ENCODE measurements at regions not wholly inside any gene's neighbourhood (a gene's known extent, or its start where the extent isn't known, plus 50 kb on each side); places are given as distances from the start of the nearest gene placed in this dataset.

- H3K4me3 ChIP-seq = no peak overlapping the region
- H3K9me3 ChIP-seq = no peaks in the 10 kb centered on the region
- FAIRE-seq (no peak), DNase-seq (no peak), ATAC-seq (no peak)
- intact Hi-C loops (cut with DNase I) = no loop called here
- H3K27ac ChIP-seq = no peak overlapping the region
- no peaks in the 10 kb centered on the region for H3K36me3 ChIP-seq
- H3K27me3 ChIP-seq = no peaks in the 10 kb centered on the region
- H3K4me1 ChIP-seq = no peaks in the 10 kb centered on the region
- WGBS, 2 donors = 43 to 49% methylated on average over 5 of the region's 5 CpGs
- no peak for TF ChIP-seq CTCF (IDR thresholded peaks at IDR 0.05)
Observed at GRCh38 chr9:117926031-117926658, 221.9 kb downstream of the TLR4 start.

GRCh38 chr9:117927354-117927753 is 223.2 kb downstream of the TLR4 start:
- ATAC-seq (no peak), FAIRE-seq (no peak), DNase-seq (no peak)
- no peaks in the 10 kb centered on the region for H3K36me3 ChIP-seq
- H3K27ac ChIP-seq = no peak overlapping the region
- H3K27me3 ChIP-seq = no peaks in the 10 kb centered on the region
- H3K4me3 ChIP-seq = no peak overlapping the region
- TF ChIP-seq CTCF (IDR thresholded peaks at IDR 0.05) = no peak
- WGBS, 2 donors = 11 to 14% methylated on average over 3 of the region's 3 CpGs
- no peaks in the 10 kb centered on the region for H3K9me3 ChIP-seq
- no peaks in the 10 kb centered on the region for H3K4me1 ChIP-seq
- intact Hi-C loops (cut with DNase I) = no loop called here

GRCh38 chr9:117929868-117930267 is 225.7 kb downstream of the TLR4 start:
- intact Hi-C loops (cut with DNase I) = no loop called here
- Histone ChIP-seq H3K27ac (no peak overlapping the region), H3K27me3 (no peaks in the 10 kb centered on the region), H3K4me3 (no peak overlapping the region), H3K4me1 (no peaks in the 10 kb centered on the region), H3K36me3 (no peaks in the 10 kb centered on the region), H3K9me3 (no peaks in the 10 kb centered on the region)
- FAIRE-seq (no peak), ATAC-seq (no peak), DNase-seq (no peak)
- TF ChIP-seq CTCF (IDR thresholded peaks at IDR 0.05) = no peak
- 8 to 10% methylated on average over 1 of the region's 1 CpG for WGBS, 2 donors

GRCh38 chr9:117932585-117932984 is 228.4 kb downstream of the TLR4 start:
- DNase-seq = no peak
- H3K27me3 ChIP-seq = no peaks in the 10 kb centered on the region
- no peaks in the 10 kb centered on the region for H3K36me3 ChIP-seq
- no peak overlapping the region for H3K27ac ChIP-seq
- 54 to 71% methylated on average over 4 of the region's 4 CpGs for WGBS, 2 donors
- intact Hi-C loops (cut with DNase I) = no loop called here
- no peak for ATAC-seq
- H3K4me1 ChIP-seq = no peaks in the 10 kb centered on the region
- no peak for FAIRE-seq
- H3K9me3 ChIP-seq = no peaks in the 10 kb centered on the region
- no peak for TF ChIP-seq CTCF (IDR thresholded peaks at IDR 0.05)
- H3K4me3 ChIP-seq = no peak overlapping the region

- no peak for TF ChIP-seq CTCF (IDR thresholded peaks at IDR 0.05)
- FAIRE-seq (no peak), ATAC-seq (no peak), DNase-seq (no peak)
- Histone ChIP-seq H3K36me3 (no peaks in the 10 kb centered on the region), H3K4me3 (no peak overlapping the region), H3K4me1 (no peaks in the 10 kb centered on the region), H3K27me3 (no peaks in the 10 kb centered on the region), H3K27ac (no peak overlapping the region), H3K9me3 (no peaks in the 10 kb centered on the region)
- intact Hi-C loops (cut with DNase I) = no loop called here
- 58 to 72% methylated on average over 5 of the region's 5 CpGs for WGBS, 2 donors
Observed at GRCh38 chr9:117936185-117937130, 232.3 kb downstream of the TLR4 start.
